ENCODE measurements at regions not wholly inside any gene's neighbourhood (a gene's known extent, or its start where the extent isn't known, plus 50 kb on each side); places are given as distances from the start of the nearest gene placed in this dataset.

GRCh38 chr5:124054564-124054963, 542.6 kb downstream of the CSNK1G3 start:
- no peak for TF ChIP-seq CTCF (IDR thresholded peaks at IDR 0.05; ENCODE audit: low read depth, low read length, missing control alignments)
- in situ Hi-C loops (cut with HindIII; ENCODE audit: low sequenced_read_pairs): no loop called here
- no peak overlapping the region for H3K4me3 ChIP-seq (ENCODE audit: low read depth, low read length)
- no peak for DNase-seq (ENCODE audit: low read depth)

DNA sequence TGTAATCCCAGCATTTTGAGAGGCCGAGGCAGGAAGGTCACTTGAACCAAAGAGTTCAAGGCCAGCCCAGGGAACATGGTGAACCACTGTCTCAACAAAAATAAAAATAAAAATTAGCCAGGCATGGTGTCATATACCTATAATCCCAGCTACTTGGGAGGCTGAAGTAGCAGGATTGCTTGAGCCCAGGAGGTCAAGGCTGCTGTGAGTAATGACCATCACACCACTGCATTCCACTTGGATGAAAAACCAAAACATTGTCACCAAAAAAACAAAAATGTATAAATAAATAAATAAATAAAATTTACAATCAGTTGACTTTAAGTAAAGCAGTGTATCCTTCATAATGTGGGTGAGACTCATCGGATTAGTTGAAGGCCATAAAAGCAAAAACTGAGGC, 541.4 kb downstream of the CSNK1G3 start:
- DNase-seq (ENCODE audit: low read depth): no peak
- H3K4me3 ChIP-seq (ENCODE audit: low read depth, low read length): no peak overlapping the region
- no peak for TF ChIP-seq CTCF (IDR thresholded peaks at IDR 0.05; ENCODE audit: low read depth, low read length, missing control alignments)
- in situ Hi-C loops (cut with HindIII; ENCODE audit: low sequenced_read_pairs): no loop called here

DNA sequence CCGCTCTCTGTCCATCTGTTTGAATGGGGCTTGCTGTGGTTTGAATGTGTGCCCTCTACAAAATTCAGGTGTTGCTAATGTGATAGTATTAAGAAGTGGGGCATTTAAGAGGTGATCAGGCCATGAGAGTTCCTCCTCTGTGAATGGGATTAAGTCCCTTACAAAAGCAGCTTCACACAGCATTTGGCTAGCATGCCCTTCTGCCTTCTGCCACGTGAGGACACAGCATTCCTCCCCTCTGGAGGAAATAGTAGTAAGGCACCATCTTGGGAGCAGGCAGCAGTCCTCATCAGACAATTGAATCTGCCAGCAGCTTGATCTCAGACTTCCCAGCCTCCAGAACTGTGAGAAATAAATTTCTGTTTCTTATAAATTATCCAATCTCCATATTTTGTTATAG, 540.2 kb downstream of the CSNK1G3 start:
- DNase-seq (ENCODE audit: low read depth): no peak
- H3K4me3 ChIP-seq (ENCODE audit: low read depth, low read length): no peak overlapping the region
- in situ Hi-C loops (cut with HindIII; ENCODE audit: low sequenced_read_pairs): no loop called here
- TF ChIP-seq CTCF (IDR thresholded peaks at IDR 0.05; ENCODE audit: low read depth, low read length, missing control alignments): no peak

- in situ Hi-C loops (cut with HindIII; ENCODE audit: low sequenced_read_pairs): no loop called here
- no peak overlapping the region for H3K4me3 ChIP-seq (ENCODE audit: low read depth, low read length)
- TF ChIP-seq CTCF (IDR thresholded peaks at IDR 0.05; ENCODE audit: low read depth, low read length, missing control alignments): no peak
- DNase-seq (ENCODE audit: low read depth): no peak
Measured at GRCh38 chr5:124050120-124050770, 538.3 kb downstream of the CSNK1G3 start.

DNA sequence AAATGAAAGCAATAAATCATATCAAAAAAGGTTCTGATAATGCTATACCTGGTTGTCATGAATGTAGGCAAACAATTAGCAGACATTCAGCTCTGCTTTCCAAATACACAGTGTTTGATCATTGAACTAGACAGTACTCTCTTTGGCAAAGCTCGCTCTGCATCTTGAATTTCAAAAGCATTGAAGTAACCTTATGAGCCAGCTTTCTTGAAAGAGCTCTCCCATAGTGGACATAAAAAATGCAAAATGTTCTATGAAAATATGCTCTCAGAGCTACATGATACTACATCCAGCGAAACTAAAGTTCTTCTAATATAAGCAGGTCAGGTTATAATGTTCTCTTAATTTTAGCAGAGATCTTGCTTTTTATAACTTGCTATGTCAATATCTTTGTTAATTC, 533.4 kb downstream of the CSNK1G3 start:
- no peak for DNase-seq (ENCODE audit: low read depth)
- in situ Hi-C loops (cut with HindIII; ENCODE audit: low sequenced_read_pairs): no loop called here
- H3K4me3 ChIP-seq (ENCODE audit: low read depth, low read length): no peak overlapping the region
- no peak for TF ChIP-seq CTCF (IDR thresholded peaks at IDR 0.05; ENCODE audit: low read depth, low read length, missing control alignments)

DNA sequence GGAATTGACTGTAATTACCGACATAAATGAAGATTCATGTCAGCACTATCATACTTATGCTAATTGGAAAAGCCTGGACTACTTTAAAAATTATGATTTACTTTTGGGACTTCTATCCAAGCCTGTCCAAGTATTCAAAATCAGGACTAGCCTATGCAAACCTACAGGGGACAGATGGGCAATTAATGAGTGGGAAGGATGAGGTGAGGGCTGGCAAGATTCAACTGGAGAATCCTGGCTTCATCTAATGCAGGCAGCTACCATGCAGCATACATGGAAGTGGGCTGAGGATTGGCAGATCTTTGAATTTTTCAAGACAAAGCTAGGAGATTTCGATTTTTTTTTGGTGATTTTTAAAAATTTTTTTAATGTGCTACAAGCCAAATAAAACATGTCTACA, 532.6 kb downstream of the CSNK1G3 start:
- no peak overlapping the region for H3K4me3 ChIP-seq (ENCODE audit: low read depth, low read length)
- no peak for DNase-seq (ENCODE audit: low read depth)
- in situ Hi-C loops (cut with HindIII; ENCODE audit: low sequenced_read_pairs): no loop called here
- TF ChIP-seq CTCF (IDR thresholded peaks at IDR 0.05; ENCODE audit: low read depth, low read length, missing control alignments): no peak
